Panc1 (cell line): ENCODE measurements at regions not wholly inside any gene's neighbourhood (a gene's known extent, or its start where the extent isn't known, plus 50 kb on each side); places are given as distances from the start of the nearest gene placed in this dataset.

Source experiments
- ATAC-seq: fragments of 200-7000 bp; cut with Tn5 transposase; 2 replicates; pipeline ENCODE4 v1.9.1; 2020; ENCODE audit warnings: mild to moderate bottlenecking, moderate library complexity
- BruUV-seq: library from RNA; stranded (reverse); fragments of 400-500 nt; replicated peaks from 2 replicates; lab custom pipeline; 2021; lab: Mats Ljungman, UMichigan
- CTCF ChIA-PET: fragments of 300-600 bp; sonication (Branson Sonifier 250); formaldehyde crosslinking; loops from one replicate; lab custom pipeline; 2022; ENCODE audit warnings: antibody characterized with exemption; lab: Charles Lee
- POLR2A ChIA-PET: fragments of 300-600 bp; sonication (Branson Sonifier 250); formaldehyde crosslinking; loops from one replicate; lab custom pipeline; 2022; ENCODE audit warnings: antibody characterized with exemption; lab: Charles Lee
- DNase-seq: peaks from one replicate; pipeline ENCODE4 v3.0.0-alpha.2; 2010; ENCODE audit warnings: low read depth, low spot score
- H3K27ac ChIP-seq: 2 replicates; pipeline ENCODE4 v1.5.1; 2011; ENCODE audit warnings: mild to moderate bottlenecking, low read length, inconsistent platforms
- H3K27me3 ChIP-seq: fragments of 200-500 bp; sonication (Bioruptor generic); 2 replicates; pipeline ENCODE4 v1.6.0; 2014; ENCODE audit warnings: low read length, inconsistent platforms; ENCODE audit not compliant: control insufficient read depth, insufficient read depth
- H3K36me3 ChIP-seq: fragments of 200-500 bp; sonication (Bioruptor generic); 2 replicates; pipeline ENCODE4 v1.5.1; 2014; ENCODE audit warnings: inconsistent platforms, mild to moderate bottlenecking, low read length, moderate library complexity; ENCODE audit not compliant: control insufficient read depth, insufficient read depth
- H3K4me1 ChIP-seq: 2 replicates; pipeline ENCODE4 v1.5.1; 2011; ENCODE audit warnings: inconsistent platforms, mild to moderate bottlenecking, low read length, moderate library complexity; ENCODE audit not compliant: control insufficient read depth, insufficient read depth
- H3K4me3 ChIP-seq, 2 experiments: 2 replicates each; pipeline ENCODE4 v1.5.1; 2011 to 2012; ENCODE audit warnings: low read depth in 2 of 2, low read length in 2 of 2, mild to moderate bottlenecking in 2 of 2, inconsistent platforms in 1 of 2, moderate library complexity in 1 of 2
- H3K9me3 ChIP-seq: fragments of 200-500 bp; sonication (Bioruptor generic); 2 replicates; pipeline ENCODE4 v1.5.1; 2014; ENCODE audit warnings: low read depth, mild to moderate bottlenecking, inconsistent platforms, low read length, moderate library complexity; ENCODE audit not compliant: control insufficient read depth, insufficient read depth
- CTCF ChIP-seq: fragments of 450-650 bp; IDR thresholded peaks from 2 replicates; pipeline ENCODE4 v1.5.1; 2017; ENCODE audit warnings: mild to moderate bottlenecking
- POLR2AphosphoS5 ChIP-seq: IDR thresholded peaks from 2 replicates; pipeline ENCODE4 v1.6.1; 2012; ENCODE audit warnings: mild to moderate bottlenecking, low read depth, low read length, moderate library complexity
- REST ChIP-seq, 2 experiments: IDR thresholded peaks; 2 replicates each; pipeline ENCODE4 v1.6.1; 2011 to 2012; ENCODE audit warnings: low read depth in 2 of 2, control low read depth in 1 of 2, low read length in 1 of 2, mild to moderate bottlenecking in 1 of 2, moderate library complexity in 1 of 2; ENCODE audit not compliant: insufficient read depth in 1 of 2
- SIN3A ChIP-seq: IDR thresholded peaks from 2 replicates; pipeline ENCODE4 v1.6.1; 2012; ENCODE audit warnings: low read depth, mild to moderate bottlenecking, low read length, moderate library complexity, borderline replicate concordance; ENCODE audit not compliant: insufficient read depth
- TCF7L2 ChIP-seq: IDR thresholded peaks from 2 replicates; pipeline ENCODE4 v1.6.1; 2011; ENCODE audit warnings: mild to moderate bottlenecking, low read depth, low read length, inconsistent platforms
- in situ Hi-C: cut with HindIII; loops from 2 replicates; pipeline ENCODE4 v1.10.0; 2016; ENCODE audit warnings: low sequenced_read_pairs, low pct_unique_long_range_greater_than_20kb
- intact Hi-C: fragments of 100-400 bp; cut with micrococcal nuclease; formaldehyde crosslinking; loops from one replicate; pipeline ENCODE4 v1.10.0; 2022; ENCODE audit not compliant: unreplicated experiment

- no peaks in the 10 kb centered on the region for H3K36me3 ChIP-seq
- H3K27ac ChIP-seq = no peak overlapping the region
- TF ChIP-seq CTCF (no peak), TCF7L2 (no peak), SIN3A (no peak), POLR2AphosphoS5 (no peak), REST (IDR thresholded peaks at IDR 0.05; ENCODE audit: insufficient read depth in 1 of 2, low read depth in 2 of 2, low read length in 1 of 2) (no peak)
- no peak for ATAC-seq
- intact Hi-C loops (loop anchor here (10.0 kb wide), 1 partner anchor 62 kb away; no protein-coding TSS in a partner anchor), in situ Hi-C loops (no loop called here)
- ChIA-PET POLR2A (interaction anchor here (0.8 kb wide), 1 partner anchor 1126 kb away, joined by 7 read pairs; no protein-coding TSS in a partner anchor), CTCF (interaction anchor here (0.6 to 0.8 kb wide), 4 partner anchors 21 to 988 kb away, joined by 3 to 7 read pairs (median 4); no protein-coding TSS in a partner anchor)
- H3K27me3 ChIP-seq = no peaks in the 10 kb centered on the region
- no peak for DNase-seq
- no peak overlapping the region for H3K4me3 ChIP-seq
- BruUV-seq = no TSS peak
- H3K4me1 ChIP-seq = peaks cover 12% of the 10 kb centered on the region
- no peaks in the 10 kb centered on the region for H3K9me3 ChIP-seq
Observed at GRCh38 chr15:70583006-70583405, 180.4 kb downstream of the UACA start.

- Histone ChIP-seq H3K4me1 (peaks cover 12% of the 10 kb centered on the region), H3K27me3 (no peaks in the 10 kb centered on the region), H3K27ac (no peak overlapping the region), H3K9me3 (no peaks in the 10 kb centered on the region), H3K36me3 (no peaks in the 10 kb centered on the region), H3K4me3 (no peak overlapping the region)
- intact Hi-C loops (loop anchor here (10.0 kb wide), 1 partner anchor 62 kb away; no protein-coding TSS in a partner anchor), in situ Hi-C loops (no loop called here)
- POLR2A ChIA-PET = no interaction called here
- ATAC-seq (no peak), DNase-seq (no peak)
- BruUV-seq = no TSS peak
- no peak for TF ChIP-seq TCF7L2
- CTCF ChIA-PET = interaction anchor here (0.6 to 0.8 kb wide), 2 partner anchors 54 to 95 kb away, joined by 3 to 5 read pairs; no protein-coding TSS in a partner anchor
Observed at GRCh38 chr15:70582143-70582945, 181.0 kb downstream of the UACA start.

- Histone ChIP-seq H3K27me3 (no peaks in the 10 kb centered on the region), H3K4me1 (peaks cover 12% of the 10 kb centered on the region), H3K9me3 (no peaks in the 10 kb centered on the region), H3K36me3 (no peaks in the 10 kb centered on the region), H3K4me3 (no peak overlapping the region), H3K27ac (no peak overlapping the region)
- DNase-seq (no peak), ATAC-seq (no peak)
- ChIA-PET POLR2A (no interaction called here), CTCF (no interaction called here)
- intact Hi-C loops = loop anchor here (10.0 kb wide), 1 partner anchor 64 kb away; no protein-coding TSS in a partner anchor
- no peak for TF ChIP-seq SIN3A
- no peak for TF ChIP-seq CTCF
- TF ChIP-seq POLR2AphosphoS5 = no peak
- TF ChIP-seq REST (IDR thresholded peaks at IDR 0.05; ENCODE audit: insufficient read depth in 1 of 2, low read depth in 2 of 2, low read length in 1 of 2) = no peak
- TF ChIP-seq TCF7L2 = no peak
- in situ Hi-C loops = no loop called here
- no TSS peak for BruUV-seq
Observed at GRCh38 chr15:70580958-70581357, 182.4 kb downstream of the UACA start.
